Spleen (tissue), 7 donors: ENCODE measurements at regions not wholly inside any gene's neighbourhood (a gene's known extent, or its start where the extent isn't known, plus 50 kb on each side); places are given as distances from the start of the nearest gene placed in this dataset.

Source experiments
- CTCF ChIP-seq, 11 experiments: fragments of 200-600 bp in 7 of 11; fragments of 450-650 bp in 4 of 11; sonication (generic) in 4 of 11; IDR thresholded peaks in 8 of 11; conservative IDR thresholded peaks in 3 of 11; 1 replicate in 7 of 11; 2 replicates in 4 of 11; pipeline versions ENCODE4 v1.4.0 to v1.8.0; 2016 to 2021; ENCODE audit warnings: antibody characterized with exemption in 11 of 11, inconsistent platforms in 4 of 11, mild to moderate bottlenecking in 1 of 11
- POLR2A ChIP-seq, 3 donors: fragments of 450-650 bp; IDR thresholded peaks; one replicate each; pipeline ENCODE4 v1.5.1; 2017; ENCODE audit warnings: antibody characterized with exemption in 3 of 3, mild to moderate bottlenecking in 1 of 3
- donor health status: DM: no; HTN: no; CAD: no; lungs with moderate emphysema.
- donor health status: DM: no; HTN: no; CAD: no.
- donor health status: DM: no; HTN: no; CAD: no.

GRCh38 chr11:90798769-90799168 is 575.9 kb upstream of the CHORDC1 start:
- no peak for TF ChIP-seq POLR2A (IDR thresholded peaks at IDR 0.05)
- TF ChIP-seq CTCF (IDR thresholded peaks at IDR 0.05 in 8 of 11, conservative IDR thresholded peaks at IDR 0.05 in 3 of 11), result no peak
